Hepatic stellate cell (primary cell): ENCODE measurements at regions not wholly inside any gene's neighbourhood (a gene's known extent, or its start where the extent isn't known, plus 50 kb on each side); places are given as distances from the start of the nearest gene placed in this dataset.
A peak's percentile ranks its signal among the peaks of the same experiment; 100 is the strongest.
"Not testable (repeated sequence)": the region's sequence is repeated elsewhere in the genome, so short reads cannot be mapped to it uniquely, and the experiment has no call there.

Experiments used
- DNase-seq: peaks from one replicate; pipeline ENCODE4 v3.0.0; 2011; ENCODE audit warnings: low spot score

DNA sequence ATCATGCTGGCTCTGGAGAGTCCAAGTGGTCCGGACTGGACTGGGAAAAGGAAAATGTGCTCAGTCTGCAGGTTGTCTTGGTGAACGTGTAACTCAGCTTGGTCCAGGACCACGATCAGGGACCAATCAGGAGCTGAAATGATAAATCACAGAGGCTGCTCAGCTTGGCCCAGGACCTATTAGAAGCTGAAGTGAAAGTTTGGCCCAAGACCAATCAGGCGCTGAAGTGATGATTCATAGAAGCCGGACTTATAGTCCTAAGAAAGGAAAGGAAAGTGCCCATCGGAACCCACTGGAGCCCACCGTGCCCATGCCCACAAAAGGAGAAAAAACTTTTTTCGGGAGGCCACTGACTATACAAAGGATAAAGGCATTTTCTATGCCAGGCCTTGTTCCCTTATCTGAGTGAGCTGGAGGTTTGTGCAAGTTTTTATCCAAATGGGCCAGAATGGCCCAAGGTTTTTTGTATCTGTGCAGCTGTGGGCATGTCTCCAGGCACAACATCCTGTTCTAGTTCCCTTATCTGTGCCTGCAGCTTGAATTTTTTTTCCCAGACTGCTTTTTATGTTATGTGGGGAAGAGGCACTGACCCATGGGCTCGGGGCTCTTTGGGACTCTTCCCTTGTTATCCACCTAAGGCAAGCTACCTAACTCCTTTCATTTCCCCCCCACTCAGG lies 194.4 kb downstream of the FAM133A start:
- no peak for DNase-seq

DNA sequence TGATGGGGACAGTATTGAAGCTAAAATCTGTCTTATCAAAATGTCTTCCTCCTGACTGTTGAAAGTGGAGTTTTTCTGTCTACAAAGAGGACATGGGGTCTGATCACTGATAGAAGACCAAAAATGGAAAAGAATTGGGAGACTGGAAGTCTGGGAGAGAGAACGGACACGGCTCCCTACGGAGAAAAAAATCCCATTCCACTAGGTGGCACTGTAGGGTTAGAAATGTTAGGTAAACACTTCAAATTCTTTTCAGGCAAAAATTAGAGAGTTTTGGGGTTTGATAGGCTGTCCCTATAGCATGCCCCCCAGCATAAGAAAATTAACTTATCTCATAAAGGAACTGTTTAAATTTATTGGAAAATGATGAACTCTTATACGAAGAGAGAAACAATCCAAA lies 200.5 kb downstream of the FAM133A start:
- peak; percentile 2 for DNase-seq

- no peak for DNase-seq
Observed at GRCh38 chrX:93875621-93876282, 201.7 kb downstream of the FAM133A start.

- DNase-seq: not testable (repeated sequence)
Observed at GRCh38 chrX:93921041-93921440, 247.0 kb downstream of the FAM133A start.

DNA sequence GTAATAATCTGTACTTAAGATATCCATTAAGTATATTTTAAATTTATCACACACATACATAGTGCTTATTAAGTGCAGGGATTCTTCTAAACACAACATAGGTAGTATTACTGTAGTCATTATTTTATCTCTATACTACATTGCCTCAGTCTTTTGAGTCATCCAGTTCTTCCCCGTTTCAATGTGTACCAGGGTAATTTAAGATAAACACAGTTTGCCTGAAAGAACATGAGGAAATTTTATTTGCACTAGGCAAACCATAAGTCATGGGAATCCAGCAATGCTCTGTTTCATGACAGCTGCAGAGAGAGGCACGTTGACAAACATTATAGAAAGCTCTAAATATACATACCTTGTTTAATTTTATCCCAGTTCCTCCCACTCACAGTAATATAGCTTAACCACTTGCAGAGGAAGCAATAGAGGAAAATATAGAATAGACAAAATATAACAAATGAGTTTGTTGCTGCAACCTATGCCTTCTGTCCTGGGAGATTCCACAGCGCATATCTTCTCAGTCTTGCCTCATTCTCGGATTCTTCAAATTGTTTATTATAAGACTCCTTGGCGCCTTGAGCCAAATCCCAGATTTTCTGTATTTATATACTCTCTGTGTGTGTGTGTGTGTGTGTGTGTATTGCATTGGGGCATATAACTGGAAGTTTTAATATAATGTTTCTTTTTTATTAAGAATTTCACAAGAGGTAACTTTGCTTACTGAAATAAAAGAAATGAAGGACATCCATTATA lies 258.6 kb downstream of the FAM133A start:
- no peak for DNase-seq

DNA sequence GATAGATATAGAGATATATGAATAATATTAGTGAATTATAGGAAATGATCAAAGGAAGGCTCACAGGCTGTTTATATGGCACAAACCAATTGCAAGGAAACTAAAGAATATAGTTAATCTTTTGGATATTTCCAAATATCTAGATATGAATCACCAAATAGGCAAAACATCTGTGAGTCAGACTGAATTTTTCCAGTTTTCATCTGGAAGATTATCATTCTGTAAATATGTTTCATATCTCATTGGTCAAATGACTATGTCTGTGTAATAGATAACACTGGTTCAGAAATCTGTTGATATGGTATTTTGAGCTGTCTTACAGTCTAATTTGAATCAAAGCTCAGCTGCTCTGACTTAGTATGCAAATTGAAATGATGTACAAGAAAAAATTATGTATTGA lies 303.6 kb downstream of the FAM133A start:
- DNase-seq: no peak

DNA sequence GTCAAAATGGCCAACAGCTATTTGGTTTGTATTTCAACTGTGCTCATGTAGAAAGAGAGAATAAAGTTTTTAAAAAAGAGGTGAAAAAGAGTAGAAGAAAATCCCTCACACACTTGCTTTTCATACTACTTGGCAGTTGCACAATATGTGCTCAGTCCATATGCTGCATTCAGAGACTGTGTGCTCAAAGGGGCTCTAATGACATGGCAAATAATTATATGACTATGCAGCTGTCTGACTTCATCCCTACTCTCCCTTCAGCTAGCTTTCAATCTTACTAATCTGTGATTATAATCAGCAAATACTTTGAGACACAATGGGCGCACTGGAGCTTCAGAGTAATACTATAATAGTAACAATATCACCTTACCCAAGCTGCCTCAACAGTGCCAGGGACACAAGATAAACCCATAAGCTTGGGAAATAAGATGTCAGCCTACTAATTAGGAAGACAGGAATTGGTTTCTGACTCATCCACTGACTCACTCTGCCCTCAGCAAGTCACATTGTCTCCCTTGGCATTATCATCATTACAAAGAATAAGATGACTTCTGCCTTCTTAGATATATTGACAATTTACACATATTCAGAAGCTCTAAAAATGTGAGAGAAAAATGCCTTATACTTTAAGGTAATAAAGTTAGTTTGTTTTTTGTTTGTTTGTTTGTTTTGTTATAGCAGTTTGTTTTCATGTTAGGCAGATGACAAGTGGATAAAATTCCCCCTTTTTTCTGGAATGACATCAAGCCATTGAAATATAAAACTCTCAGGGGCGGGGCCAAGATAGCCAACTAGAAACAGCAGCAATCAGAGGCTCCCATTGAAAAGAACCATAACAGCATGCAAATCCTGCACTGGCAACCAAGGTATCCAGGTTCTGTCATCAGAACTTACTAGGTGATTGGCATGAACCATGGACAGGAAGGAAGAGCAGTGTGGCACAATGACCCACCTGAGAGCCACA lies 311.6 kb downstream of the FAM133A start:
- DNase-seq: no peak
